ENCODE measurements at regions not wholly inside any gene's neighbourhood (a gene's known extent, or its start where the extent isn't known, plus 50 kb on each side); places are given as distances from the start of the nearest gene placed in this dataset.

GRCh38 chr4:13143222-13144070 is 340.7 kb downstream of the RAB28 start:
- H3K36me3 ChIP-seq (replicated peaks; ENCODE audit: insufficient read depth, low read length), result no peaks in the 10 kb centered on the region
- no peak overlapping the region for H3K27ac ChIP-seq (ENCODE audit: low read length)
- no peak for DNase-seq
- H3F3A ChIP-seq (ENCODE audit: insufficient read depth, low read length), result no peaks in the 10 kb centered on the region
- no peaks in the 10 kb centered on the region for H4K20me1 ChIP-seq (ENCODE audit: insufficient read depth, low read length)
- H3K9ac ChIP-seq (ENCODE audit: low read length), result no peak overlapping the region
- no peak overlapping the region for H3K4me2 ChIP-seq (ENCODE audit: low read depth, low read length)
- TF ChIP-seq EZH2 (optimal IDR thresholded peaks at IDR 0.05; ENCODE audit: low read depth, low read length) (no peak), EZH2phosphoT487 (IDR thresholded peaks at IDR 0.05; ENCODE audit: low read length) (no peak), CTCF (IDR thresholded peaks at IDR 0.05; ENCODE audit: low read length) (no peak)
- H3K27me3 ChIP-seq (replicated peaks; ENCODE audit: insufficient read depth, low read length), result no peaks in the 10 kb centered on the region
- no peaks in the 10 kb centered on the region for H3K79me2 ChIP-seq (ENCODE audit: low read length)
- no peaks in the 10 kb centered on the region for H3K9me3 ChIP-seq (replicated peaks; ENCODE audit: insufficient read depth, low read length)
- no peak overlapping the region for H3K4me3 ChIP-seq (ENCODE audit: low read length)
- no peak overlapping the region for H2AFZ ChIP-seq (ENCODE audit: low read length)
- no peaks in the 10 kb centered on the region for H3K4me1 ChIP-seq (ENCODE audit: low read length)
- H3K9me2 ChIP-seq (replicated peaks; ENCODE audit: insufficient read depth, low read length), result no peaks in the 10 kb centered on the region

GRCh38 chr4:13142726-13143125 is 341.4 kb downstream of the RAB28 start:
- no peak for TF ChIP-seq CTCF (IDR thresholded peaks at IDR 0.05; ENCODE audit: low read length)
- TF ChIP-seq EZH2 (optimal IDR thresholded peaks at IDR 0.05; ENCODE audit: low read depth, low read length), result no peak
- TF ChIP-seq EZH2phosphoT487 (IDR thresholded peaks at IDR 0.05; ENCODE audit: low read length), result no peak
- no peak overlapping the region for H3K9ac ChIP-seq (ENCODE audit: low read length)
- no peak overlapping the region for H2AFZ ChIP-seq (ENCODE audit: low read length)
- H3K9me2 ChIP-seq (replicated peaks; ENCODE audit: insufficient read depth, low read length), result no peaks in the 10 kb centered on the region
- H4K20me1 ChIP-seq (ENCODE audit: insufficient read depth, low read length), result no peaks in the 10 kb centered on the region
- no peaks in the 10 kb centered on the region for H3F3A ChIP-seq (ENCODE audit: insufficient read depth, low read length)
- no peaks in the 10 kb centered on the region for H3K4me1 ChIP-seq (ENCODE audit: low read length)
- no peak overlapping the region for H3K27ac ChIP-seq (ENCODE audit: low read length)
- no peak overlapping the region for H3K4me3 ChIP-seq (ENCODE audit: low read length)
- H3K9me3 ChIP-seq (replicated peaks; ENCODE audit: insufficient read depth, low read length), result no peaks in the 10 kb centered on the region
- H3K4me2 ChIP-seq (ENCODE audit: low read depth, low read length), result no peak overlapping the region
- H3K27me3 ChIP-seq (replicated peaks; ENCODE audit: insufficient read depth, low read length), result no peaks in the 10 kb centered on the region
- no peak for DNase-seq
- no peaks in the 10 kb centered on the region for H3K36me3 ChIP-seq (replicated peaks; ENCODE audit: insufficient read depth, low read length)
- H3K79me2 ChIP-seq (ENCODE audit: low read length), result no peaks in the 10 kb centered on the region

- Histone ChIP-seq H3K27ac (ENCODE audit: low read length) (no peak overlapping the region), H3K4me3 (ENCODE audit: low read length) (no peak overlapping the region), H3K79me2 (ENCODE audit: low read length) (no peaks in the 10 kb centered on the region), H3K36me3 (replicated peaks; ENCODE audit: insufficient read depth, low read length) (no peaks in the 10 kb centered on the region), H3K9me2 (replicated peaks; ENCODE audit: insufficient read depth, low read length) (no peaks in the 10 kb centered on the region), H3K27me3 (replicated peaks; ENCODE audit: insufficient read depth, low read length) (no peaks in the 10 kb centered on the region), H4K20me1 (ENCODE audit: insufficient read depth, low read length) (no peaks in the 10 kb centered on the region), H3F3A (ENCODE audit: insufficient read depth, low read length) (no peaks in the 10 kb centered on the region), H2AFZ (ENCODE audit: low read length) (no peak overlapping the region), H3K4me2 (ENCODE audit: low read depth, low read length) (no peak overlapping the region), H3K9ac (ENCODE audit: low read length) (no peak overlapping the region), H3K4me1 (ENCODE audit: low read length) (no peaks in the 10 kb centered on the region), H3K9me3 (replicated peaks; ENCODE audit: insufficient read depth, low read length) (no peaks in the 10 kb centered on the region)
- no peak for DNase-seq
- TF ChIP-seq CTCF (IDR thresholded peaks at IDR 0.05; ENCODE audit: low read length), result no peak
- TF ChIP-seq EZH2phosphoT487 (IDR thresholded peaks at IDR 0.05; ENCODE audit: low read length), result no peak
- no peak for TF ChIP-seq EZH2 (optimal IDR thresholded peaks at IDR 0.05; ENCODE audit: low read depth, low read length)
Observed at GRCh38 chr4:13142191-13142590, 341.9 kb downstream of the RAB28 start.
